ENCODE measurements at regions not wholly inside any gene's neighbourhood (a gene's known extent, or its start where the extent isn't known, plus 50 kb on each side); places are given as distances from the start of the nearest gene placed in this dataset.

DNA sequence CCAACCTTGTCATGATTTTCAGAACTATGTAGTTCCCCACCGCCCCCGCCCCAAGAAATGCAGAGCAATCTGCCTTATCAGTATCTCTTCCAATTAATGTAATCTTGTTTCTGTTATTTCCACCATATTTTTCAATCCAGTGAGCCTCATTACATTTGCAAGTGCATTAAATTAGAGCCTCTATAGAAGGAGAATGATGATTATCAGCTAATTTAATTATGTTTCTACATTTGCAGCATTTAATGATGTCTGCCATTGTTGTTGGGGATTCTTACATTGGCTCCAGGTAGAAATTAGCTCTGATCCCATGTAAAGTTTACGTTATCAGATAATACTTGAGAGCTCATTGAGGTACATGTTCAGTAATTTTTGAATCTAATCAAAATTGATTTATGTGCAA lies 707.0 kb upstream of the RBFOX1 start:
- no peak overlapping the region for H3K4me3 Mint-ChIP-seq
- peaks cover 2% of the 10 kb centered on the region for H3K27me3 Mint-ChIP-seq (ENCODE audit: low read depth)
- no peaks in the 10 kb centered on the region for H3K4me1 Mint-ChIP-seq
- H3K36me3 Mint-ChIP-seq, result no peaks in the 10 kb centered on the region
- TF ChIP-seq, protein P1, sequence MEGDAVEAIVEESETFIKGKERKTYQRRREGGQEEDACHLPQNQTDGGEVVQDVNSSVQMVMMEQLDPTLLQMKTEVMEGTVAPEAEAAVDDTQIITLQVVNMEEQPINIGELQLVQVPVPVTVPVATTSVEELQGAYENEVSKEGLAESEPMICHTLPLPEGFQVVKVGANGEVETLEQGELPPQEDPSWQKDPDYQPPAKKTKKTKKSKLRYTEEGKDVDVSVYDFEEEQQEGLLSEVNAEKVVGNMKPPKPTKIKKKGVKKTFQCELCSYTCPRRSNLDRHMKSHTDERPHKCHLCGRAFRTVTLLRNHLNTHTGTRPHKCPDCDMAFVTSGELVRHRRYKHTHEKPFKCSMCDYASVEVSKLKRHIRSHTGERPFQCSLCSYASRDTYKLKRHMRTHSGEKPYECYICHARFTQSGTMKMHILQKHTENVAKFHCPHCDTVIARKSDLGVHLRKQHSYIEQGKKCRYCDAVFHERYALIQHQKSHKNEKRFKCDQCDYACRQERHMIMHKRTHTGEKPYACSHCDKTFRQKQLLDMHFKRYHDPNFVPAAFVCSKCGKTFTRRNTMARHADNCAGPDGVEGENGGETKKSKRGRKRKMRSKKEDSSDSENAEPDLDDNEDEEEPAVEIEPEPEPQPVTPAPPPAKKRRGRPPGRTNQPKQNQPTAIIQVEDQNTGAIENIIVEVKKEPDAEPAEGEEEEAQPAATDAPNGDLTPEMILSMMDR (IDR thresholded peaks at IDR 0.05; ENCODE audit: unreplicated experiment), result no peak
- no peak overlapping the region for H3K27ac Mint-ChIP-seq
- H3K9me3 Mint-ChIP-seq, result peaks cover 6% of the 10 kb centered on the region
- no peak for DNase-seq (ENCODE audit: low spot score in 2 of 2, unreplicated experiment in 2 of 2)

DNA sequence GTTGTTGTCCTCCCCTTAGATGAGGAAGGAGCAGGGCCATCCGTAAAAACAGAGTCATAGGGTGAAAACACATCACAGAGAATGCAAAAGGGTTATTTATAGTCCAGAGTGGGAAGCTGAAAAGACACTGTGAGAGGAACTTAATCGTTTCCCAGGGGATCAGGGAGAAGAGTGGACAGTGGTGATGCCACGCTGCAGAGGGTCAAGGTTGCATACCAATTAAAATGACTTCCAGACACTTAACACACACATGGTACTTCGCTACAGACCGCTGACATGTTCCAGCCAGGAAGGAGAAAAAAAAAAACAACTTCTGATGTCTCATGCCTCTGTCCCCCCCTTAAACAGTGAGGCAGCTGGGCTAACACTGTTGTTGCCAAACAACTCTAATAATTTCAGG lies 713.8 kb upstream of the RBFOX1 start:
- Mint-ChIP-seq H3K27ac (no peak overlapping the region), H3K27me3 (ENCODE audit: low read depth) (no peaks in the 10 kb centered on the region), H3K36me3 (no peaks in the 10 kb centered on the region), H3K4me1 (no peaks in the 10 kb centered on the region), H3K4me3 (no peak overlapping the region), H3K9me3 (peaks cover 15% of the 10 kb centered on the region)
- TF ChIP-seq, protein P1 (IDR thresholded peaks at IDR 0.05; ENCODE audit: unreplicated experiment), result no peak
- DNase-seq (ENCODE audit: low spot score in 2 of 2, unreplicated experiment in 2 of 2), result no peak

DNA sequence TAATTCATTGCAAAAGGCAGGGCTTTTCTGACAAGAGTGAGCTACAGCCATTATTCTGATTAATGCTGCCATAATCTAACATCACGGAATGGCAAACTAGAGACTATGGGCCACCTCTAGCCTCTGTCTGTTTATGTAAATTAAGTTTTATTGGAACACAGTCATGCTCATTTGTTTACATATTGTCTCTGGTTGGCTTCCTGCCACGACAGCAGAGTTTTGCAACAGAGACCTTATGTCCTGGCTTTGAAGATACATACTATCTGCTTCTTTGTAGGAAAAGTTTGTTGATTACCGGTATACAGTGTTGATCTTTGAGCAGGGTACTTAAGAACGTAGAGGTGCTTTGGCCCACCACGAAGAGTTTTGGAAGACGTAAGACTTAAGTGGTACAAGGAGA lies 715.9 kb upstream of the RBFOX1 start:
- TF ChIP-seq, protein P1 (IDR thresholded peaks at IDR 0.05; ENCODE audit: unreplicated experiment), result no peak
- Mint-ChIP-seq H3K27me3 (ENCODE audit: low read depth) (no peaks in the 10 kb centered on the region), H3K4me1 (no peaks in the 10 kb centered on the region), H3K9me3 (peaks cover 14% of the 10 kb centered on the region), H3K27ac (no peak overlapping the region), H3K36me3 (no peaks in the 10 kb centered on the region), H3K4me3 (no peak overlapping the region)
- DNase-seq (ENCODE audit: low spot score in 2 of 2, unreplicated experiment in 2 of 2), result no peak

DNA sequence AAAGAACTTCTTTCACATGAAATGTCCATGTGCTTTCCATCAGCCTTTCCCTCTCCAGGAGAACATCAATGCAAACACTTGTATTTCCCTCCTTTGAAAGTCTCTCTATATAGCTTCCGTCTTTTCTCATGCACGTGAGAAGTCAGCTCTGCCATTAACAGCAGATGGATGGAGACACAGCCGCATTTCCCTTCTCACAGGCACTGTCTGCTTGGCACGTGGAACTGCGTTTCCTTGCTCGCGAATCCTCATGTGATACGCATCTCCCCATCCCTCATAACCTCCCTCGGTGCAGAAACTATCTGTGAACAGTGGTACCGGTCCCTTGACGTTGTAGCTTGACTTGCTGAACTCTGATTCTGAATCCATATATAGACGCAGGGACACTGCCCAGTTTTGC lies 717.0 kb upstream of the RBFOX1 start:
- H3K27ac Mint-ChIP-seq, result no peak overlapping the region
- H3K9me3 Mint-ChIP-seq, result peaks cover 10% of the 10 kb centered on the region
- no peak overlapping the region for H3K4me3 Mint-ChIP-seq

DNA sequence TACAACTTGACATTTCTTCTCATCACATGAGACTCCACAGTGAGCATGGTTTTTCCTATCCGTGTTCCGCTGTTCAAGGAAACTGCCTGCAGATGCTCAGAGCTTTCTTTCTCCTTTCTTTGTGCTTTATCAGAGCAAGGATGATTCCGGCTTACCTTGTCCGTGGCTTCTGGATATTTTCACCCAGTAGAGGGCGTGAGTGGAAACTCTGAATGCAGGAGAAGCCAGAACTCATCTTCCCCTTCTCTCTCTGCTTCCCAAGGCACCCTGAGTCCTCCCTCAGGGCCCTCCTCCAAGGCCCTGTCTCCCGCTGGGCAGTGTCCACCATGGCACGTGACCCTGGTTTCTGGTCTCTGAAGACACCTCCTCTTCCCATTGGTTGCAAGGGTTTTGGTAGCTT lies 721.1 kb upstream of the RBFOX1 start:
- H3K27ac Mint-ChIP-seq, result no peak overlapping the region
- no peaks in the 10 kb centered on the region for H3K36me3 Mint-ChIP-seq
- no peak overlapping the region for H3K4me3 Mint-ChIP-seq
- TF ChIP-seq, protein P1 (IDR thresholded peaks at IDR 0.05; ENCODE audit: unreplicated experiment), result no peak
- no peaks in the 10 kb centered on the region for H3K9me3 Mint-ChIP-seq
- DNase-seq (ENCODE audit: low spot score in 2 of 2, unreplicated experiment in 2 of 2), result no peak
- H3K4me1 Mint-ChIP-seq, result no peaks in the 10 kb centered on the region
- H3K27me3 Mint-ChIP-seq (ENCODE audit: low read depth), result no peaks in the 10 kb centered on the region

More for the DNA sequence above, 717.0 kb upstream of the RBFOX1 start:
- H3K4me1 Mint-ChIP-seq, result no peaks in the 10 kb centered on the region
- no peak for DNase-seq (ENCODE audit: low spot score in 2 of 2, unreplicated experiment in 2 of 2)
- H3K27me3 Mint-ChIP-seq (ENCODE audit: low read depth), result no peaks in the 10 kb centered on the region
- TF ChIP-seq, protein P1 (IDR thresholded peaks at IDR 0.05; ENCODE audit: unreplicated experiment), result no peak
- no peaks in the 10 kb centered on the region for H3K36me3 Mint-ChIP-seq

DNA sequence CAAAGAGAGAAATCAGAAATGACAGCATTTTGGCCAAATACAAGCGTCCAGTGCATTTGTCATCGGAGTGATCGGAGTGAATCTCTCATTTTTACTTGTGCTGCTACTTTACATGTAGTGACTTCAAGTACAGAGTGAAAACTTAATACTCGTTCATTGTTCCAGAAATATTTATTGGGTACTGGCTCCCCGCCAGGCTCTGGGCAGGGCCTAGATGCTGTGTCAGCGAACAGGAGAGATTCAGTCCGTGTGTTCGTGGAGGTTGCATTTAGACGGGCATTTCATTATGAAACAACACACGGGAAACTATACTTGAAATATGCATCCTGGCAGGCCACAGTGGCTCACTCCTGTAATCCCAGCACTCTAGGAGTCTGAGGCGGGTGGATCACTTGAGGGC lies 727.2 kb upstream of the RBFOX1 start:
- TF ChIP-seq, protein P1 (IDR thresholded peaks at IDR 0.05; ENCODE audit: unreplicated experiment), result no peak
- no peak for DNase-seq (ENCODE audit: low spot score in 2 of 2, unreplicated experiment in 2 of 2)
- no peaks in the 10 kb centered on the region for H3K36me3 Mint-ChIP-seq
- no peaks in the 10 kb centered on the region for H3K9me3 Mint-ChIP-seq
- H3K27ac Mint-ChIP-seq, result no peak overlapping the region
- peaks cover 22% of the 10 kb centered on the region for H3K27me3 Mint-ChIP-seq (ENCODE audit: low read depth)
- H3K4me1 Mint-ChIP-seq, result no peaks in the 10 kb centered on the region
- no peak overlapping the region for H3K4me3 Mint-ChIP-seq
